ENCODE measurements at regions not wholly inside any gene's neighbourhood (a gene's known extent, or its start where the extent isn't known, plus 50 kb on each side); places are given as distances from the start of the nearest gene placed in this dataset.

- H3K4me1 ChIP-seq: no peaks in the 10 kb centered on the region
- H3K36me3 ChIP-seq: no peaks in the 10 kb centered on the region
- H3K9me3 ChIP-seq: peaks cover 0 to 26% (median 4%) of the 10 kb centered on the region in 4 donors
- no peak overlapping the region for H3K27ac ChIP-seq
- DNase-seq (ENCODE audit: low spot score in 2 of 2): no peak
- no peak overlapping the region for H3K4me3 ChIP-seq
- TF ChIP-seq POLR2A (IDR thresholded peaks at IDR 0.05) (no peak), CTCF (IDR thresholded peaks at IDR 0.05) (no peak), EP300 (IDR thresholded peaks at IDR 0.05) (no peak)
- 86 to 91% methylated on average over 1 of the region's 1 CpG for WGBS, 2 donors
- no peaks in the 10 kb centered on the region for H3K27me3 ChIP-seq
Measured at GRCh38 chr12:73185403-73185802, 913.2 kb downstream of the TRHDE start.

DNA sequence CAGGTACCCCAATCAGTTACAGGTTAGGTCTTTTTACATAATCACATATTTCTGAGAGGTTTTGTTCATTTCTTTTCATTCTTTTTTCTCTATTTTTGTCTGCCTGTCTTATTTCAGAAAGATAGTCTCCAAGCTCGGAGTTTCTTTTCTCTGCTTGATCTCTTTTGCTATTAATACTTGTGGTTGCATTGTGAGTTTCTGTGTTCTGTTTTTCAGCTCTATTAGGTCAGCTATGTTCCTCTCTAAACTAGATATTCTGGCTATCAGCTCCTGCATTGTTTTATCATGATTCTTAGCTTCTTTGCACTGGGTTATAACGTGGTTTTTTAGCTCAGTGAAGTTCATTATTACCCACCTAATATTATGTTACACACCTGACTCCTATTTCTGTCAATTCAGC lies 914.1 kb downstream of the TRHDE start:
- no peaks in the 10 kb centered on the region for H3K4me1 ChIP-seq
- H3K9me3 ChIP-seq: peaks cover 0 to 26% (median 4%) of the 10 kb centered on the region in 4 donors
- no peak overlapping the region for H3K4me3 ChIP-seq
- 62 to 74% methylated on average over 2 of the region's 2 CpGs for WGBS, 2 donors
- H3K27me3 ChIP-seq: no peaks in the 10 kb centered on the region
- no peak for DNase-seq (ENCODE audit: low spot score in 2 of 2)
- no peaks in the 10 kb centered on the region for H3K36me3 ChIP-seq
- H3K27ac ChIP-seq: no peak overlapping the region
- TF ChIP-seq POLR2A (IDR thresholded peaks at IDR 0.05) (no peak), CTCF (IDR thresholded peaks at IDR 0.05) (no peak), EP300 (IDR thresholded peaks at IDR 0.05) (no peak)

DNA sequence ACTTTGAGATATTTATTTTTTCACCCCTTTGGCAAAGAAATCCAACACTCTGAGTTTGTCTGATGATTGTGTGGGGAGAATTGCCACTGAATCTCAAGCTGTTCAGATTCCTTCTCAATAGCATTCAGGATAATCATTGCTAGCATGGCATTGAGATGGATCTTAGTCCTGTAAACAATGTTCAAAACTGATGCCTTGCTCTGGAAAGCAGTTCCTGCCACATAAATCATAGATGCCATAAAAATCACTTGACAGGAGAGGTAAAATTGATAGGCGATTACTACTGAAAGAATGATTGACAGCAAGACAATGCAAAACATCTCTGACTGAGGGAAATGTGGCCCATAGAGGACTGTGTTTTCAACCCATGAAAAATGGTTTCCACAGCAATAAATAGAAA lies 915.6 kb downstream of the TRHDE start:
- 86 to 88% methylated on average over 1 of the region's 1 CpG for WGBS, 2 donors
- TF ChIP-seq POLR2A (IDR thresholded peaks at IDR 0.05) (no peak), EP300 (IDR thresholded peaks at IDR 0.05) (no peak), CTCF (IDR thresholded peaks at IDR 0.05) (no peak)
- Histone ChIP-seq H3K36me3 (no peaks in the 10 kb centered on the region), H3K27me3 (no peaks in the 10 kb centered on the region), H3K27ac (no peak overlapping the region), H3K4me3 (no peak overlapping the region), H3K4me1 (no peaks in the 10 kb centered on the region), H3K9me3 (peaks cover 0 to 26% (median 4%) of the 10 kb centered on the region in 4 donors)
- DNase-seq (ENCODE audit: low spot score in 2 of 2): no peak

- Histone ChIP-seq H3K27me3 (no peaks in the 10 kb centered on the region), H3K9me3 (peaks cover 0 to 4% (median 0%) of the 10 kb centered on the region in 4 donors), H3K27ac (no peak overlapping the region), H3K4me3 (no peak overlapping the region), H3K36me3 (no peaks in the 10 kb centered on the region), H3K4me1 (no peaks in the 10 kb centered on the region)
- TF ChIP-seq POLR2A (IDR thresholded peaks at IDR 0.05): no peak
- 49 to 57% methylated on average over 5 of the region's 5 CpGs for WGBS, 2 donors
- no peak for DNase-seq (ENCODE audit: low spot score in 2 of 2)
Measured at GRCh38 chr12:73210548-73211204, 938.5 kb downstream of the TRHDE start.

GRCh38 chr12:73220951-73221350 lies 948.8 kb downstream of the TRHDE start:
- H3K4me1 ChIP-seq: no peaks in the 10 kb centered on the region
- TF ChIP-seq EP300 (IDR thresholded peaks at IDR 0.05) (no peak), POLR2A (IDR thresholded peaks at IDR 0.05) (no peak), CTCF (IDR thresholded peaks at IDR 0.05) (no peak)
- 26 to 43% methylated on average over 2 of the region's 2 CpGs for WGBS, 2 donors
- H3K4me3 ChIP-seq: no peak overlapping the region
- no peak overlapping the region for H3K27ac ChIP-seq
- no peaks in the 10 kb centered on the region for H3K27me3 ChIP-seq
- H3K9me3 ChIP-seq: peaks cover 0 to 4% (median 0%) of the 10 kb centered on the region in 4 donors
- DNase-seq (ENCODE audit: low spot score in 2 of 2): no peak
- H3K36me3 ChIP-seq: no peaks in the 10 kb centered on the region

DNA sequence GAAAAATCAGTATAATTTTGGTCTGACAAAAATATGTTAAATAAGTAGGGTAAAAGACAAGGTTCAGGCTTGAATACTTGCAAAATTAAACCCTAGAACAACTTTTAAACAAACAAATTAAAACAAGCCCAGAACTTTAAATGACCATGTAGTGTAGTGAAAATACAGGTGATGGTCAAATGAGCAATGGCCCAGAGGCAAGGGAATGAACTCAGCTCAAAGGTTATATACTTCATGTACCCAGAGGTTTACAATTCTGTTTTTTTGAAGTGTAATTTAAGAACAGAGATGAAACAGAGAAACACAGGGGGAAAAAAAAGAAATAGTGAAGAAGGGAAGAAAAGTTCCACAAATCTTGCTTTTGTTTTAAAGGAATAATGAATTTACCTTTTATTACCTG lies 949.2 kb downstream of the TRHDE start:
- no peaks in the 10 kb centered on the region for H3K4me1 ChIP-seq
- TF ChIP-seq CTCF (IDR thresholded peaks at IDR 0.05): no peak
- TF ChIP-seq EP300 (IDR thresholded peaks at IDR 0.05): no peak
- no peak for TF ChIP-seq POLR2A (IDR thresholded peaks at IDR 0.05)
- H3K36me3 ChIP-seq: no peaks in the 10 kb centered on the region
- no peak overlapping the region for H3K4me3 ChIP-seq
- no peak for DNase-seq (ENCODE audit: low spot score in 2 of 2)
- no peak overlapping the region for H3K27ac ChIP-seq
- H3K9me3 ChIP-seq: peaks cover 0 to 4% (median 0%) of the 10 kb centered on the region in 4 donors
- no peaks in the 10 kb centered on the region for H3K27me3 ChIP-seq

Data from tibial nerve (tissue), 4 donors.